C4-2B (cell line): ENCODE measurements at regions not wholly inside any gene's neighbourhood (a gene's known extent, or its start where the extent isn't known, plus 50 kb on each side); places are given as distances from the start of the nearest gene placed in this dataset.

ENCODE experiments used
- H3K27ac ChIP-seq: fragments of 450-650 bp; 2 replicates; pipeline ENCODE4 v1.5.1; 2017
- ZFX ChIP-seq: fragments of 450-650 bp; IDR thresholded peaks from 2 replicates; pipeline ENCODE4 v1.6.1; 2017
- TF ChIP-seq, protein P1 (sequence below): fragments of 450-650 bp; conservative IDR thresholded peaks from 2 replicates; pipeline ENCODE4 v1.5.1; 2017; ENCODE audit warnings: mild to moderate bottlenecking

DNA sequence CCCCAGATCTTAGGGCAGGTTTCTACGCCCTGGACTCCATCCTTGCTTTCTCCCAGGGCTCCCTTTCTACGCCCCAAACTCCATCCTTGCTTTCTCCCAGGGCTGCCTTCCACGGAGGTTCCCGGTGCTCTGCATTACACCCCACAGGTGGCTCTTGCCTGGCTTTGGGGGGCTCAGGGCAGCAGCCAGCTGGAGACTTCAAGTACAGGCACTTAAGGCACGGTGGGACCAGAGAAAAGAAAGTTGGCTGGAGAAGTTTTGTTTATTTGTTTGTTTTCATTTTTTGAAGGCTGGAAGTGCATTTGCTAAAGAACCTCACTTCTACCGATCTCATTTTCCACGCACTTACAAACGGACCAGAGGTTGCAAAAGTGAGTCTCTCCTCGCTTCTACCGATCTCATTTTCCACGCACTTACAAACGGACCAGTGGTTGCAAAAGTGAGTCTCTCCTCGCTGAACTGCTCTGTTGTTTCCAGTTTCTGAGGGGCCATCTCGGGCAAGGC, 103.8 kb upstream of the MED13L start:
- TF ChIP-seq, protein P1, sequence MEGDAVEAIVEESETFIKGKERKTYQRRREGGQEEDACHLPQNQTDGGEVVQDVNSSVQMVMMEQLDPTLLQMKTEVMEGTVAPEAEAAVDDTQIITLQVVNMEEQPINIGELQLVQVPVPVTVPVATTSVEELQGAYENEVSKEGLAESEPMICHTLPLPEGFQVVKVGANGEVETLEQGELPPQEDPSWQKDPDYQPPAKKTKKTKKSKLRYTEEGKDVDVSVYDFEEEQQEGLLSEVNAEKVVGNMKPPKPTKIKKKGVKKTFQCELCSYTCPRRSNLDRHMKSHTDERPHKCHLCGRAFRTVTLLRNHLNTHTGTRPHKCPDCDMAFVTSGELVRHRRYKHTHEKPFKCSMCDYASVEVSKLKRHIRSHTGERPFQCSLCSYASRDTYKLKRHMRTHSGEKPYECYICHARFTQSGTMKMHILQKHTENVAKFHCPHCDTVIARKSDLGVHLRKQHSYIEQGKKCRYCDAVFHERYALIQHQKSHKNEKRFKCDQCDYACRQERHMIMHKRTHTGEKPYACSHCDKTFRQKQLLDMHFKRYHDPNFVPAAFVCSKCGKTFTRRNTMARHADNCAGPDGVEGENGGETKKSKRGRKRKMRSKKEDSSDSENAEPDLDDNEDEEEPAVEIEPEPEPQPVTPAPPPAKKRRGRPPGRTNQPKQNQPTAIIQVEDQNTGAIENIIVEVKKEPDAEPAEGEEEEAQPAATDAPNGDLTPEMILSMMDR, result no peak
- TF ChIP-seq ZFX, result no peak
- H3K27ac ChIP-seq, result no peak overlapping the region

DNA sequence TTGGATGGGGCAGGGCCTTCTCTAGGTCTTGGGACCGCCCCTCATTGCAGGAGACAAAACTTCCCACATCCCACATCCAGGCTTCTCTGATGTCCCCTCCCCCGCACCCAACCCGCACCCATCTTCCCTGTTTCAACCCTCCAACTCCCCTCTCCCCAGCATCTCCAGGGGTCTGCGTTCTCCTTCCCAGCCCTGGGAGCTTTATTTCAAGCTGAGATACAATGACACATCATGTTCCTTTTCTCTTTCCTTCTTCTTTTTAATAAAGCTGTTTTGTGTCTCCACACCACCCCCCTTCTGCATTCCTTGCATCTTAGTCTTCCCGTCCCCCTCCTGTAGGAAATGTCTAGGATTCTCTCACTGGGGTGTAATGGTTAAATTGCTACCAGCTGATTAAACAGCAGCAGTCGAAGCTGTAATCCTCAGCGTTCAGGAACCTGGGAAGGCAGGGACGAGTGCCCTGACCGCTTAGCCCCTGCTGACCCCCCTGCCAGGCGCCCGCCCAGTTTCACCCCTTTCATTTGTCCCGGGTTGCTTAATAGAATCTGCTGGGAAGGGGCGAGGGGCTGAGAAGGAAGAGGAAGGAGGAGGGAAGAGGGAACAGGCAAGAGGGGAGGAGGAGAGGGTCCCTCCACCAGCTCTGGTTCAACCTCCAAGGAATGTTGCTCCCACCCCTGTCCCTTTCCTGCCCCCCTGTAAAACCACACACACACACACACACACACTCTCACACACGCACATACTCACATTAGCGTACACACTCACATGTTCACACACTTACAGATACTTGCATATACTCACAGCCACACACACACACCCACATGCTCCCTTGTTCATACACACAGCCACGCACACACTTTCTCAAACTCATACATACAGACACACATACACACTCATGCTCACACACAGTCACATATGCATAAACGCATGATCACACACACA, 104.5 kb upstream of the MED13L start:
- H3K27ac ChIP-seq, result no peak overlapping the region
- TF ChIP-seq ZFX, result no peak
- TF ChIP-seq, protein P1, result no peak

DNA sequence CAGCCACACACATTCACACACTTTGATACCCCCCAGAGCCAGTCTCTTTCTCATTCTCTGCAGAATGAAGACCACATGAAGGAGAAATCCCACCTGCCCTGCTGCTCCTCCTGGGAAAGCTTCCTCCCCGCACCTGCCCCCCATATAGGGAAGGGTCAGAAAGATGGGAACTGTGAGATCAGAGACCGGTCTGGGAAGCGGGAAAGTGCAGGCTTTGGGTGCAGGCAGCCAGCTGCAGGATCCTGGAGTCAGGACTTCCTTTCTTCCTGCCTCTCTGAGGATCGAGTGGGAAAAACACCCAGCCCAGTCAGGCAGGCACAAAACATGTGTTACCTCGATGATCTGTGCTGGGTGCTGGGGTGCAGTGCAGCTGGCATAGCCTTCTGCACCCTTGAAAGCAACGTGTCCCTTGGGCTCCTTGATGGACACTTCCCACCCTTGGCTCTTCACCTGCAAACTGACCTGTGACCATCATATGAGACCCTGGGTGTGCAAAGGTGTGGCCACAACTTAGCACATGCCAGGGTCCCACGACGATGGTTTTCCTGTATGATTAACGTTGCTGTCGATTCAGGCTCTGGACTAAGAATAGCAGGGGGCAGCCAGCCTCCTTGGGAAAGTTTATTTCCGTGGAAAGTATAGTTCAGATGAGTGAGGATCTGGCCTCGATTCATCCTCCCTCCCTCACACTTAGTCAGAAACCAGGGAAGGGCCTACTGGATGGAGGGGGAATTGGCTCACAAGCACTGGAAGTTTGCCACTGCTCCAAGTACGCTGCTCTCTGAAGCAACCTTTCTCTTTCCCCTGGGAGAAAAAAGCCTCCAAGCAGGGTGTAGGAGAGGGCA, 105.4 kb upstream of the MED13L start:
- TF ChIP-seq ZFX, result no peak
- TF ChIP-seq, protein P1, result no peak
- H3K27ac ChIP-seq, result no peak overlapping the region

DNA sequence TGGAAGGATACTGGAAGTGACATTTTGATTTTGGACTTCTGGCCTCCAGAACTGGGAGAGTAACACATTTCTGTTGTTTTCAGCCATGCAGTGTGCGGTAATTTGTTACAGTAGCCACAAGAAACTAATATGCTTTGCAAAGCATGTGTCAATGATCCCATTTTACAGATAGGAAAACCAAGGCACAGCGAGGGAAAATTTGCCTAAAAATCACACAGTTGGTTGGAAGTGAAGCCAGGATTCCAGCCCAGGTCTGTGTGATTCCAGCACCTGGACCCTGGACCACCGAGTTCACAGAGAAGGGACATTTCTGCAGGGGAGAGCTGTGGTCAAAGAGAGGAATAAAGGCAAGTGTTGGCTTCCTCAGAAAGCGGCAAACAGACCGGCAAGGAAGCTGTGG, 106.7 kb upstream of the MED13L start:
- H3K27ac ChIP-seq, result no peak overlapping the region
- no peak for TF ChIP-seq ZFX
- TF ChIP-seq, protein P1, result no peak

DNA sequence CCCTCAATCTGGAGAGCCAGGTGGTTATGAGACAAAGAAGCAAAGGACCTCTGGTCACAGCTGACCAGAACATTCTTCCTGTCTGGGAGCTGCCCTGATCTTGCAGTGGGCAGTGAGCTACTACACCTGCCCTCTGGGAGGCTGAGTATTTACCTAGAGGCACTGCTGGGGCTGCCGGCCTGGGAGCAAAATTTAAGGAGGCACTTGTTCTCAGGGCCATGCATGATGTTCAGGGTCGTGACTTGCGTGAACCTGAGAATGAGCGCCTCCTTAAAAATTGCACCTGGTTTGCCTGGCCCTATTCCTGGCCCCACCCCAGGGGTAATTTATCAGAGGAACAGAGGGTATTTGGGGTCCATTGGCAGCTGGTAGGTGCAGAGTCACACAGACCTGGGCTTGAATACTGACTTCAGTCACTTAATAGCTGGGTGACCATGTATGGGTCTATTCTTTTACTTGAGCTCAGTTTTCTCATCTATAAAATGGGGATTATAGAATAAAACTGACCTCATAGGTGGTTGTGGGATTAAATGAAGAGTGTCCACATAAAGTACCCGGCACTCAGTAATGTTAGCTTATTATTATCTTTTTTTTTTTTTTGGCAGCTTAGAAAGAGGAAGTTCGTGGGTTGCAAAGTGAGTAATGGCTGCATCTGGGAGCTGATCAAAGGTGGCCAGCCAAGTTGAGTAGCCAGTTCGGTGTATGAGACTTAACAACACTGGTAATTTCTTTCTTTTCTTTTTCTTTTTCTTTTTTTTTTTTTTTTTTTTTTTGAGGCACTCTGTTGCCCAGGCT, 107.4 kb upstream of the MED13L start:
- H3K27ac ChIP-seq, result no peak overlapping the region
- TF ChIP-seq, protein P1, result no peak
- TF ChIP-seq ZFX, result no peak

DNA sequence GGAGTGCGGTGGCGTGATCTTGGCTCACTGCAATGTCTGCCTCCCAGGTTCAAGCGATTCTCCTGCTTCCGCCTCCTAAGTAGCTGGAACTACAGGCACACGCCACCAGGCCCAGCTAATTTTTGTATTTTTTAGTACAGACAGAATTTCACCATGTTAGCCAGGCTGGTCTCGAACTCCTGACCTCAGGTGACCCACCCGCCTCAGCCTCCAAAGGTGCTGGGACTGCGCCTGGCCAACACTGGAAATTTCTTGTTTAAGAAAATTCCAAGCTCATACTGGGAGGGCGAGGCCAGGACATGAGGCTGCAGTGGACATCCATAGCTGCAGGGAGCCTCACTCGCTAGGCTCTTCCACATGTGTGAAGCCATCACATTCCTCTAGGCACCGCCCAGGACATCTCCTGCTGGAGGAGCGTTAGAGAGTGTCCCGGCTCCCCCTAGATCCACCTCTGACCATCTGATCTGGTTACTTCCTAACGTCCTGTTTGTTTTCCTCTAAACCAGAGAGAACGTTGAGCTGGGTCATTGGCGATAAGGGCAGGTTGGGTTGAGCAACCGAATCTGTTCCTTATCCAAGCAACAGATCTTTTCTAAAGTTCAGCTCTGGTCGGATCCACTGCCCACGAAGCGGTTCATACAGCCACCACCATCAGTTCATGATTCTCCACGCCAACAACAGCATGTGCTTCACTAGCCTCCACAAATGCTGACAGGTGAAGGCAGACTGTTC, 108.2 kb upstream of the MED13L start:
- H3K27ac ChIP-seq, result no peak overlapping the region
- no peak for TF ChIP-seq ZFX

DNA sequence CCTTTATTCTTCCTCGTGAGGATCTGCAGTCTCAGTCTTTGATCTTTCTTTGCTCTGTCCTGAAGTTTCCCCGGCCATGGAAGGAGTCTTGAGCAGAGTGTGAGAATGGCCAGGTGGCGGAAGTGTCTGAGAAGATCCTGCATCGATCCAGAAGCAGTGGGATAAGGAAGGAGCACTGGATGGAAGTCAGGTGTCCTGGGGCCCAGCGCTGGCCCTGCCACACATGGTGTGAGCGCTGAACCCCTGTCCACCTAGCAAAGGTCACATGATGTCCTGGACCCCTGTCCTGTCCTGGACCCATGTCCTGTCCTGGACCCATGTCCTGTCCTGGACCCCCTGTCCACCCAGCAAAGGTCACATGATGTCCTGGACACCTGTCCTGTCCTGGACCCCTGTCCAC, 111.8 kb upstream of the MED13L start:
- TF ChIP-seq, protein P1, result no peak
- no peak for TF ChIP-seq ZFX
- no peak overlapping the region for H3K27ac ChIP-seq
